Fibroblast of skin of back (primary cell): ENCODE measurements at regions not wholly inside any gene's neighbourhood (a gene's known extent, or its start where the extent isn't known, plus 50 kb on each side); places are given as distances from the start of the nearest gene placed in this dataset.

Experiments used
- DNase-seq: peaks from one replicate; pipeline ENCODE4 v3.0.0-alpha.2; 2013

DNA sequence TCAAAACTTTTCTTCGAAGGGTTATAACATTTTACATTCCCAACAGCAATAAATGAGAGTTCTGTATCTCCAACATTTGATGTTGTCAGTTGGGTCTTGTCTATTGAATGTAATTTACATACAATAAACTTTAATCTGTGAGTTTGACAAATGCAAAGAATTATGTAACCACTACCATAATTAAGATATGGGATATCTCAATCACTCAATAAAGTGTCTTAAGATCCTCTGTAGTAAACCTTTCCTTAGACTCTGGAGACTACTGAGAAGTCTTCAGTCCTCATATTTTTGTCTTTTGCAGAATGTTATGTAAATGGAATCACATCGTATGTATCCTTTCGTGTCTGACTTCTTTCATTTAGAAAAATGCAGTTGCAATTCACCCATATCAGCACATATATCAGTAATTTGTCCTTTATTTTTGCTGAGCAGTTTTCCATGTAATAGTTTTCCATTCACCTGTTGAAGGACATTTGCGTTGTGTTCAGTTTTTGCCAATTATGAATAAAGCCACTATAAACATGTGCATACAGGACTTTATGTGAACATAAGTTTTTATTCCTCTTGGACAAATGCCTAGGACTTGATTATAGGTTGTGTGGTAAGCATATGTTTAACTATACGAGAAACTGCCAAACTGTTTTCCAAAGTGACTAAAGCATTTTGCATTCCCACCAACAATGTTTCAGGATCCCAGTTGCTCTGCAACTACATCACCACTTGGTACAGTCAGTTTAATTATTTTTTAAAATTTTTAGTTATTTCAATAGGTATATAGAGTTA is 784.6 kb upstream of the ZNF608 start:
- DNase-seq, result no peak

GRCh38 chr5:125536095-125536494 is 789.7 kb upstream of the ZNF608 start:
- DNase-seq, result no peak

GRCh38 chr5:125536582-125536981 is 790.1 kb upstream of the ZNF608 start:
- DNase-seq, result peak; percentile 64

DNA sequence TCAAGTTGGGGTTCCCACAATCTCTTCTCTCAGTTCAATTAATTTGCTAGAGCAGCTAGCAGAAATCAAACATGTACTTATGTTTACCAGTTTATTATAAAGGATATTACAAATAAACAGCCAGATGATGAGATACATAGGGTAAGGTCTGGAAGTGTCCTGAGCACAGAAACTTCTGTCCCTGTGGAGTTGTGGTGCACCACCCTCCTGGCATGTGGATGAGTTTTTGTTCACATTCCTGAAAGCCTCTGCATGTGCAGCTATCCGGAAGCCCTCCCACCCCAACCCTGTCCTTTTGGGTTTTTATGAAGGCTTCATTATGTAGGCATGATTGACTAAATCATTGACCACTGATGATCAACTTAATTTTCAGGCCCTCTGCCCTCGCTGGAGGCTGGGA is 791.2 kb upstream of the ZNF608 start:
- no peak for DNase-seq

- no peak for DNase-seq
Observed at GRCh38 chr5:125538469-125538868, 792.0 kb upstream of the ZNF608 start.

- DNase-seq, result no peak
Observed at GRCh38 chr5:125541085-125541484, 794.6 kb upstream of the ZNF608 start.

DNA sequence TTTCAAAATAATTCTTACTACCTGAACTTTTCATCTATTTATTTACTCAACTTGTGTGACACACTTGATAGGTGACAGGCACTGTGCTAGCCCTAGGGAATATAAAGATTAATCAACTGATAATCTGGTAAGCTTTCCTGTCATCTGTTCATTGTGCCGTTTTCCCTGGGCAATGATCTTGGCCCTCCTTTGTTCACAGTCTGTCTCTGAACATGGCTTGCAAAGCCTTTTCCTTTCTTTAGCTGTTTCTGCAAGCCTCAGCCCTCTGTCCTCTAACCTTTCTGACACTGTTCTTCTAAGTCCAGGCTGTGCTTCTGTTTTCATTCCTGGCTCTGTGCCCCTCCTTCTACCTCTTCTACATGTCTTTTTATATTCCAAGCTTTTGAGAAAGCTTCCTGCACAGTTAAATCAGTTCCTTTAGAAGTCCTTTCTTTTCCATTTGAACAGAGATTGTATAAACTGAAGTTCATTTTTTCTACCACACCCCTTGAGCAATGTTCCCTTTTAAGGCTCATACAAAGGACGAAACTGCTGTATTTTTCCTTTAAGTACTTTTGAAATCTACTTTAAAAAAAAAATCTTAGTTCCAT is 803.0 kb upstream of the ZNF608 start:
- no peak for DNase-seq

- peak; percentile 88 for DNase-seq
Observed at GRCh38 chr5:125550274-125550673, 803.8 kb upstream of the ZNF608 start.

- DNase-seq, result no peak
Observed at GRCh38 chr5:125551246-125551645, 804.8 kb upstream of the ZNF608 start.

DNA sequence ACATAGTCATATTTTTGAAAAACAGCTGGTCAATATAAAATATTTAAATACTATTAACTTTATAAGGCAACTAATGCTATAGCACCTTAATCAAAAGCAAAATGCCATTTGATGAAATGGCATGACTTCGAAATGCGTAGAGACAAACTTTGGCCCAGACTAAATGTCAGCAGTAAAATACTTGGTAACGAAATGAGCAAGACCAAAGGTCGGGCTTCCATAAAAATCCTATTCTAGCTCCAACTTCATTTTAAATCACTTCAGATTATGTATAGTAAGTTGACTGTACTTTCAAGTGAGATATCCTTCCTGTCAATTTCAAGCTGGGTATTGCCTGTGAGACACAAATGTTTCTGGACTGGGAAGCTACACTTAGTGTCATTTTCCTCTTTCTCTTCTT is 805.4 kb upstream of the ZNF608 start:
- DNase-seq, result no peak

DNA sequence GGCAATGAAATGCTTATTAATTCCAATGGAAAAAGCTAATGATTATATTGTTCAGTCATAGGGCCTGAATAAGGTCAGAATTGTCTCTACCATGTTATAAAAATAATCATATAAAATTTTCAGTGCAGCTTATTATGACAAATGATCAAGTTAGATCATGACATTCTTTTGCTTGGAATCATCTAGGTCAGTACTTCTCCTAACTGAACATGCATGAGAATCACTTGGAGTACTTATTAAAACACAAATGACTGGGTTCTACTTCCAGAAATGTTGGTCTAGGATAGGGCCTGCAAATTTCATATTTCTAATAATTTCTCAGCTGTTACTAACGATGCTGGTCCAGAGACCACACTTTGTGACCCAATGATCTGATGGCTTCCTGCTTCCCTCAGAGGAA is 806.0 kb upstream of the ZNF608 start:
- DNase-seq, result peak; percentile 72

- DNase-seq, result no peak
Observed at GRCh38 chr5:125554355-125554754, 807.9 kb upstream of the ZNF608 start.

DNA sequence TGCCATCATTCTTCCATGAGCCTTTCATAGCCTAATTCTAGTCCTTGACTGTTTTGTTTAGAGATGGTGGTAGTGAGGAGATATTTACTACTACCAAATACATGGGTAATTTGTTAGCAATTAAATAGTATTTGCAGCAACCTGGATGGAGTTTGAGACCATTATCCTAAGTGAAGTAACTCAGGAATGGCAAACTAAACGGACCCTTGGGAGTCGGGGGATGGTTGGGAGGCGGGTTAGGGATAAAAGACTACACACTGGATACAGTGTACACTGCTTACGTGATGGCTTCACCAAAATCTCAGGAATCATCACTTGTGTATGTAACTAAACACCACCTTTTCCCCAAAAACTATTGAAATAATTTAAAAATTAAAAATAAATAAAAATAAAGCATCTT is 809.2 kb upstream of the ZNF608 start:
- no peak for DNase-seq

DNA sequence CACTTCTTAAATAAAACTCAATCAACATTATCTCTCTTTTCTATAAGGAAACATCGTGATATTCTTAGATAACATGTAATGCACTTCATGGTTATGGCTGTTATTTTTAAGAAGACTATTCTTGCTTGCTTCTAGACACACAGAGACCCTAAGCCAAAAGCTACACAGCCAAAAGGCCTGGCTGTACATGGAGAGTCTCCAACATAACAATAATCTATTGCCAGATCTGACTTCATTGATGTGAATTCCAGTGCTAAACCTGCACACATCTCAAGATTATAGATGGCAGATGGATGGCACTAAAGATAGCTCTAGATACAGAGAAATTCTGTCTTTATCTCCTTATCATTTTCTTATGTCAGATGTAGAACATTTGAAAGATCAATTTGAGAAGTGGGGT is 811.6 kb upstream of the ZNF608 start:
- no peak for DNase-seq

GRCh38 chr5:125558466-125558865 is 812.0 kb upstream of the ZNF608 start:
- DNase-seq, result peak; percentile 30

- DNase-seq, result peak; percentile 96
Observed at GRCh38 chr5:125559296-125559695, 812.9 kb upstream of the ZNF608 start.

DNA sequence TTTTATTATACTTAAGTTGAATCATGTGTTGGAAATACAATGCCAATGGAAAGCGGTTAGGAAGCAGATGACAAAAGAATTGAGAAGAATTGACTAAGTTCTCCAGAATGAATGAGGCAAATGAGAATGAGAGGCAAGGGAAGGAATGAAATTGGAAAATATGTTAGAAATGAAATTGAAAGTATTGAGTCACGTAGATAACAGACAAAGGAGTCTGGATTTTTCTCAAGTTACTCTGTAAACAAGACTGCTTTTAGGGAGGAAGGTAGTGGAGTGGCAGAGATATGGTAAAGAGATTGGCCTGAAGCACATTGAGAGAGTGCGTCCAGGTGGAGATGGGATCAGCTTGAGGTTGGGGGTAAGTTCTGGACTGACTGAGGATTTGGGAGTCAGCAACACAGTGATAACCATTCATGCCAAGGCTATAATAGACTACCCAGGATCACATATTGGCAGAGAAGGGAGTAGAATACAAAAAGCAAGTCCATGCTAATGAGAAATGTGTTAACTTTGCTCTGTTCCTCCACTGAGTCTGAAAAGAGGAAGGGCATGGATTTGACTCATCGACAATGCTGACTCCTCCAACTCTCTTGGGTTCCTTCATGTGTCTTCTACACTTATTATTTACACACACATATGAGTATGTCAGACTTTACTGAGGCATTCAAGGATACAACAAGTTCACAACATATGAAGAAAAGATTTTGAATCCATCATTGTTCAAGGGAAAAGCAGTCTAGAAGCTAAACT is 814.2 kb upstream of the ZNF608 start:
- peak; percentile 51 for DNase-seq

- DNase-seq, result no peak
Observed at GRCh38 chr5:125564317-125564975, 818.0 kb upstream of the ZNF608 start.

DNA sequence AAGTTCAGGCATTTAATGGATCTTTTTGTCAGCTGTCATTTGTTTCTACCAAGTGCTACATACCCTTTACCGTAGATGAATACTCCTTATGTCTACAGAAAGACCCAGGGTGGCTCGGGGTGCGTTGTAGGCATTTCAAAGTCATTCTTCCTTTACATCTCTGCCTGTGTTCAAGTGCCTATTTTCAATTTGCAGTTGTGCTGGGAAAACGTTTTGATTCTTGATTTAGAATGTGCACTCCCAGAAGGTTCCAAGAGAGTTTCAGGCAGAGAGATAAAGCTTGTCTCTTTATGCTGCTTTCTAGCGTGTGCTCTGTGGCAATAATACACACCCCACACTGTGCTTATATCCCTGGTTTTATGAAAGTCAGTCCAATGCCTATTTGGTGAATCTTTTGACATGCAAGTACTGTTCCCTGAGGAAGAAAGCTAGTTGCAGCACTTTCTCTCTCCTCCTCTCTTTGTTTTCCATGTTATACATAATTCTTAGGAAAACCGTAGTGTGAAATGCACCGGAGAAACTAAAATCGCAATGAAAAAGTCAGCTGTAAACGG is 828.1 kb upstream of the ZNF608 start:
- DNase-seq, result no peak

DNA sequence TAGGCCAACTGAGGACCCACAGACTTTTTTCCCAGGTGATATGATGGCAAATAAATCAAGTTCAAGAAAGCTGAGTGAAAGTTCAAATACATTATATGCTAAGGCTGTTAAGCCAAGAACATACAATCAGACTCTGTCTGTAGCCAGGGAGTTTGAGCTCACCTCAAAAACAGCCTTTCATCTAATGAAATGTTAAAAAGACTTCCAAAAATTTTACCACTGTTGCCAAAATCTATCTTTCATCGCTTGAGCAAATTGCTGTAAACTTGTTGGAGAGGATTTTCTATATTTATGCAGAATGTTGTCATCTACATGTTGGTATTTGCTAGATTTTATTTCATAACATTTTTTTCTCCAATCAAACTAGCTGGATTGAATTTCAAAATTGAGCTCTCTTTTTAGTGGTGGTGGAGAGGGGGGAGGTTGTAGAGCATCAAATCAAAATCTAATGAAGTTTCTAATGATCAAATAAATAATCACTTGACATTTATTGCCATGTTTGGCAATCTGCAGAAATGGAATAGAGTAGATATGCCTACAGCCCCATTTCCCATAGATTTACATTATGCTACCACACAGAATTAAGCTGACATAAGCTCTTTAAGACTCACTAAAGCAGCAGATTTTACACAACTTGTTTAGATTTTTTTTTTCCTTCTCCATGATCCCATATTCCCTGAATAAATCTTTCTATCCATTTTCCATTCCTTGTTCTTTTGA is 828.9 kb upstream of the ZNF608 start:
- no peak for DNase-seq

DNA sequence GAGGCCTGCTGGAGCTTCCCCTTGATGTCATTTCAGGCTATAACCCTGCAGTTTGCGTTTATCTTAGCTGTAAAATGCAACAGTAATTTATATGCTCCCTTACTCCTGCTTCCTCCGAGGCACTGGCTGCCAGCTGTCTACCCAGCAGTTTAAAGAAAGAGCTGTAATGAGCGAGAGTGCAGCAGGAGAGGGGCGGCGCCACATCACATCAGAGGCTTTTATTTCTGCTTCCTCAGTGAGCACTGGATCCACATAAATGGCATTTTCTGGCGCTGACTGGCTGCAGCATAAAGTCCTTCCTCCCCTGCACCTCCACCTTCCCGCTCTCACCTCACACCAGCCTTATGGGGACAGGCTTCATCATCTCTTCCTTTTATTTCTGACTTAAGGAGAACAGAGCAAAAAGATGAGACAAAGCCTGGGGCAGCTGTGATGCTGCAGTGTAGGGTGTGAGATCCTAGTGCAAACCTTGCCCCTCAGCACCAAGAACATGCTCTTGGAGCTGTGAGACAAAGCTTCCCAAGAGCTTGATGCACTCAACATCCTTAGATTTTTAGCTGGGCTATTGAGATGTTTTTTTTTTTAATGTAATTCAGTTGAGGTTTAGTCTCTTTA is 829.6 kb upstream of the ZNF608 start:
- DNase-seq, result no peak

DNA sequence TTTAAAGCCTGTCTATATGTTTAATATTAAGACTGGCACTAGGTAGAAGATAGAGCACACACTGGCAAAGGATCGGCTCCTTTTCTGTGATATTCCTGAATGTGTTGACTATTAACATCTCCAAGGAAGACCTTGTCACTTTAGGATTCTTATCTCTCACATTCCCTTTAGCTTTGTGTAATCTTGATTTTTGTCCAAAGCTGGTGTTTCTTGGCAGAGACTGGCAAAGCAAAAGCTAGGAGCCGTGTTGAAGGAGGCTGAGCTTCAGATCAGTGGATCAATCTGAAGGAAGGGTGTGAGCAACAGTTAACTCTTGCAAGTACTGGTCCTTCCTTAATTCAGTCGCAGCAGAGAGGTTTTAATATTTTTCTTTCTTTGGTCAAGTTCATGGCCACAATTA is 830.4 kb upstream of the ZNF608 start:
- DNase-seq, result no peak
